GM23338 (cell line): ENCODE measurements at regions not wholly inside any gene's neighbourhood (a gene's known extent, or its start where the extent isn't known, plus 50 kb on each side); places are given as distances from the start of the nearest gene placed in this dataset.

Experiments
- ATAC-seq: fragments of 200-7000 bp; cut with Tn5 transposase; 3 replicates; pipeline ENCODE4 v1.9.1; 2020
- DNase-seq: peaks from one replicate; pipeline ENCODE4 v3.0.0-alpha.2; 2015; ENCODE audit warnings: low spot score
- H2AFZ ChIP-seq: fragments of 200-600 bp; sonication (generic); 2 replicates; pipeline ENCODE4 v1.8.0; 2016; ENCODE audit warnings: antibody characterized with exemption, mild to moderate bottlenecking, moderate library complexity
- H3F3A ChIP-seq: fragments of 200-600 bp; sonication (generic); replicated peaks from 2 replicates; pipeline ENCODE4 v1.8.0; 2017; ENCODE audit warnings: antibody characterized with exemption, mixed run types, low read depth
- H3K27ac ChIP-seq: fragments of 200-600 bp; sonication (generic); 2 replicates; pipeline ENCODE4 v1.6.1; 2016; ENCODE audit warnings: low read depth
- H3K27me3 ChIP-seq: fragments of 200-600 bp; sonication (generic); 2 replicates; pipeline ENCODE4 v1.8.0; 2016; ENCODE audit warnings: mild to moderate bottlenecking, mixed run types, moderate library complexity; ENCODE audit not compliant: insufficient read depth
- H3K36me3 ChIP-seq: fragments of 200-600 bp; sonication (generic); 2 replicates; pipeline ENCODE4 v1.8.0; 2016; ENCODE audit warnings: mild to moderate bottlenecking; ENCODE audit not compliant: insufficient read depth
- H3K4me1 ChIP-seq: fragments of 200-600 bp; sonication (generic); 2 replicates; pipeline ENCODE4 v1.8.0; 2016; ENCODE audit warnings: mild to moderate bottlenecking, moderate library complexity; ENCODE audit not compliant: insufficient read depth
- H3K4me2 ChIP-seq: fragments of 200-600 bp; sonication (generic); 2 replicates; pipeline ENCODE4 v1.7.1; 2017; ENCODE audit warnings: mixed run types
- H3K4me3 ChIP-seq: fragments of 200-600 bp; sonication (generic); 2 replicates; pipeline ENCODE4 v1.6.1; 2016; ENCODE audit warnings: mixed run types
- H3K79me2 ChIP-seq: fragments of 200-600 bp; sonication (generic); replicated peaks from 2 replicates; pipeline ENCODE4 v1.8.0; 2017; ENCODE audit warnings: mild to moderate bottlenecking; ENCODE audit not compliant: insufficient read depth
- H3K9me2 ChIP-seq: fragments of 200-600 bp; sonication (generic); 2 replicates; pipeline ENCODE4 v1.8.0; 2017; ENCODE audit not compliant: insufficient read depth
- H4K20me1 ChIP-seq: fragments of 200-600 bp; sonication (generic); replicated peaks from 2 replicates; pipeline ENCODE4 v1.8.0; 2017; ENCODE audit warnings: mild to moderate bottlenecking; ENCODE audit not compliant: insufficient read depth
- H3K27ac Mint-ChIP-seq: 2 replicates; pipeline ENCODE4 v1.8.0; 2020; ENCODE audit warnings: inconsistent platforms, mild to moderate bottlenecking, moderate library complexity, mixed read lengths
- H3K27me3 Mint-ChIP-seq: 3 replicates; pipeline ENCODE4 v1.8.0; 2022; ENCODE audit warnings: low read depth, mild to moderate bottlenecking, moderate library complexity, mixed read lengths, inconsistent platforms; ENCODE audit not compliant: insufficient read depth, poor library complexity
- H3K36me3 Mint-ChIP-seq: 3 replicates; pipeline ENCODE4 v1.8.0; 2021; ENCODE audit warnings: low read depth, mild to moderate bottlenecking, inconsistent platforms, moderate library complexity, mixed read lengths
- H3K4me1 Mint-ChIP-seq: 3 replicates; pipeline ENCODE4 v1.8.0; 2020; ENCODE audit warnings: mild to moderate bottlenecking, inconsistent platforms, mixed read lengths
- H3K4me3 Mint-ChIP-seq: 3 replicates; pipeline ENCODE4 v1.8.0; 2021; ENCODE audit warnings: moderate library complexity, mild to moderate bottlenecking, inconsistent platforms, mixed read lengths
- H3K9me3 Mint-ChIP-seq: 3 replicates; pipeline ENCODE4 v1.8.0; 2020; ENCODE audit warnings: moderate library complexity, mild to moderate bottlenecking, inconsistent platforms, mixed read lengths
- CREB1 ChIP-seq: fragments of 250-450 bp; sonication (Bioruptor Pico); IDR thresholded peaks from 2 replicates; pipeline ENCODE4 v1.5.0; 2020; ENCODE audit warnings: low read depth, mild to moderate bottlenecking, moderate library complexity
- EZH2 ChIP-seq: fragments of 200-600 bp; sonication (generic); IDR thresholded peaks from one replicate; pipeline ENCODE4 v1.8.0; 2017; ENCODE audit warnings: antibody characterized with exemption, mild to moderate bottlenecking, low read depth; ENCODE audit not compliant: unreplicated experiment
- EZH2phosphoT487 ChIP-seq: fragments of 200-600 bp; sonication (generic); IDR thresholded peaks from one replicate; pipeline ENCODE4 v1.8.1; 2018; ENCODE audit warnings: antibody characterized with exemption; ENCODE audit not compliant: unreplicated experiment
- JUNB ChIP-seq: IDR thresholded peaks from one replicate; pipeline ENCODE4 v1.6.1; 2016; ENCODE audit warnings: antibody characterized with exemption; ENCODE audit not compliant: unreplicated experiment
- NANOG ChIP-seq: IDR thresholded peaks from 2 replicates; pipeline ENCODE4 v1.6.1; 2016; ENCODE audit warnings: antibody characterized with exemption, borderline replicate concordance
- POLR2AphosphoS5 ChIP-seq: IDR thresholded peaks from 2 replicates; pipeline ENCODE4 v1.6.1; 2016; ENCODE audit warnings: antibody characterized with exemption, low read depth
- STAT1 ChIP-seq: IDR thresholded peaks from one replicate; pipeline ENCODE4 v1.6.1; 2016; ENCODE audit warnings: antibody characterized with exemption; ENCODE audit not compliant: unreplicated experiment
- ZNF114 ChIP-seq: fragments of 250-450 bp; sonication (Bioruptor Pico); IDR thresholded peaks from 2 replicates; pipeline ENCODE4 v1.5.0; 2020; ENCODE audit warnings: mild to moderate bottlenecking, moderate library complexity
- ZNF331 ChIP-seq: fragments of 250-450 bp; sonication (Bioruptor Pico); IDR thresholded peaks from 2 replicates; pipeline ENCODE4 v1.5.0; 2020; ENCODE audit warnings: low read depth, mild to moderate bottlenecking, moderate library complexity
- TF ChIP-seq, protein P1 (sequence below): IDR thresholded peaks from one replicate; pipeline ENCODE4 v1.6.1; 2018; ENCODE audit warnings: antibody characterized with exemption; ENCODE audit not compliant: unreplicated experiment
- TF ChIP-seq, protein P2 (sequence below): IDR thresholded peaks from 2 replicates; pipeline ENCODE4 v1.6.1; 2016; ENCODE audit warnings: antibody characterized with exemption
- TF ChIP-seq, protein P3 (sequence below), 2 experiments: fragments of 200-600 bp in 1 of 2; sonication (generic) in 1 of 2; conservative IDR thresholded peaks; 2 replicates each; pipeline versions ENCODE4 v1.5.1 to v1.6.1; 2016 to 2017; ENCODE audit warnings: antibody characterized with exemption in 2 of 2, low read depth in 2 of 2, mild to moderate bottlenecking in 2 of 2, moderate library complexity in 1 of 2

DNA sequence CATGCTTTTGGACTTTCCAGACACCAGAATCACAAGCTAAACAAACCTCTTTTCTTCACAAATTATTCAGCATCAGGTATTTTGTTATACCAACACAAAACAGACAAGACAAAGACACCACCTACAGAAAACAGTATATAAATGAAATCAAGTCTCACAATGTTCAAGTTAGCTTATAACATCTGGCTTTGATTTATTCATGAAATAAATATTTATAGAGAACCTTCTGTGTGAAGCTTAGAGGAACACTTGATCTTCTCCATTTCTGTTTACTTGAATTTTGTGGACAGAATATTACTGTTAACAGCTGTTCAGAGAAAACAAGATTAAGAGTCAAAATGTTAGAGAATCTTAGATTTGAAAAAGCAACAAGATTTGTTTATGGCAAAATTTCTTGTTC lies 137.4 kb upstream of the PRR16 start:
- no peaks in the 10 kb centered on the region for H4K20me1 ChIP-seq
- H3K36me3 ChIP-seq: no peaks in the 10 kb centered on the region
- H3K9me3 Mint-ChIP-seq: peaks cover 9% of the 10 kb centered on the region; the same call in 2 of the 3 replicates
- H3K27ac Mint-ChIP-seq: no peak overlapping the region
- H3K4me1 ChIP-seq: no peaks in the 10 kb centered on the region
- H3K4me3 Mint-ChIP-seq: no peak overlapping the region
- no peak overlapping the region for H3K4me3 ChIP-seq
- DNase-seq: no peak
- H3K4me2 ChIP-seq: no peak overlapping the region
- no peaks in the 10 kb centered on the region for H3F3A ChIP-seq
- H3K27me3 Mint-ChIP-seq: no peaks in the 10 kb centered on the region
- H3K27ac ChIP-seq: no peak overlapping the region
- no peak overlapping the region for H2AFZ ChIP-seq
- no peaks in the 10 kb centered on the region for H3K4me1 Mint-ChIP-seq
- TF ChIP-seq, protein P1, sequence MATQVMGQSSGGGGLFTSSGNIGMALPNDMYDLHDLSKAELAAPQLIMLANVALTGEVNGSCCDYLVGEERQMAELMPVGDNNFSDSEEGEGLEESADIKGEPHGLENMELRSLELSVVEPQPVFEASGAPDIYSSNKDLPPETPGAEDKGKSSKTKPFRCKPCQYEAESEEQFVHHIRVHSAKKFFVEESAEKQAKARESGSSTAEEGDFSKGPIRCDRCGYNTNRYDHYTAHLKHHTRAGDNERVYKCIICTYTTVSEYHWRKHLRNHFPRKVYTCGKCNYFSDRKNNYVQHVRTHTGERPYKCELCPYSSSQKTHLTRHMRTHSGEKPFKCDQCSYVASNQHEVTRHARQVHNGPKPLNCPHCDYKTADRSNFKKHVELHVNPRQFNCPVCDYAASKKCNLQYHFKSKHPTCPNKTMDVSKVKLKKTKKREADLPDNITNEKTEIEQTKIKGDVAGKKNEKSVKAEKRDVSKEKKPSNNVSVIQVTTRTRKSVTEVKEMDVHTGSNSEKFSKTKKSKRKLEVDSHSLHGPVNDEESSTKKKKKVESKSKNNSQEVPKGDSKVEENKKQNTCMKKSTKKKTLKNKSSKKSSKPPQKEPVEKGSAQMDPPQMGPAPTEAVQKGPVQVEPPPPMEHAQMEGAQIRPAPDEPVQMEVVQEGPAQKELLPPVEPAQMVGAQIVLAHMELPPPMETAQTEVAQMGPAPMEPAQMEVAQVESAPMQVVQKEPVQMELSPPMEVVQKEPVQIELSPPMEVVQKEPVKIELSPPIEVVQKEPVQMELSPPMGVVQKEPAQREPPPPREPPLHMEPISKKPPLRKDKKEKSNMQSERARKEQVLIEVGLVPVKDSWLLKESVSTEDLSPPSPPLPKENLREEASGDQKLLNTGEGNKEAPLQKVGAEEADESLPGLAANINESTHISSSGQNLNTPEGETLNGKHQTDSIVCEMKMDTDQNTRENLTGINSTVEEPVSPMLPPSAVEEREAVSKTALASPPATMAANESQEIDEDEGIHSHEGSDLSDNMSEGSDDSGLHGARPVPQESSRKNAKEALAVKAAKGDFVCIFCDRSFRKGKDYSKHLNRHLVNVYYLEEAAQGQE: no peak
- TF ChIP-seq STAT1: no peak
- TF ChIP-seq ZNF331 (CRISPR knock-in tag): no peak
- no peak for TF ChIP-seq NANOG
- TF ChIP-seq CREB1 (CRISPR knock-in tag): no peak
- TF ChIP-seq EZH2: no peak
- no peak for TF ChIP-seq JUNB
- TF ChIP-seq ZNF114 (CRISPR knock-in tag): no peak
- TF ChIP-seq, protein P2, sequence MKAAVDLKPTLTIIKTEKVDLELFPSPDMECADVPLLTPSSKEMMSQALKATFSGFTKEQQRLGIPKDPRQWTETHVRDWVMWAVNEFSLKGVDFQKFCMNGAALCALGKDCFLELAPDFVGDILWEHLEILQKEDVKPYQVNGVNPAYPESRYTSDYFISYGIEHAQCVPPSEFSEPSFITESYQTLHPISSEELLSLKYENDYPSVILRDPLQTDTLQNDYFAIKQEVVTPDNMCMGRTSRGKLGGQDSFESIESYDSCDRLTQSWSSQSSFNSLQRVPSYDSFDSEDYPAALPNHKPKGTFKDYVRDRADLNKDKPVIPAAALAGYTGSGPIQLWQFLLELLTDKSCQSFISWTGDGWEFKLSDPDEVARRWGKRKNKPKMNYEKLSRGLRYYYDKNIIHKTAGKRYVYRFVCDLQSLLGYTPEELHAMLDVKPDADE: no peak
- H3K9me2 ChIP-seq: peaks cover 3% of the 10 kb centered on the region; the same call in 1 of the 2 replicates
- H3K36me3 Mint-ChIP-seq: peaks cover 3% of the 10 kb centered on the region; the same call in 1 of the 3 replicates
- H3K79me2 ChIP-seq: no peaks in the 10 kb centered on the region
- ATAC-seq: no peak
- no peaks in the 10 kb centered on the region for H3K27me3 ChIP-seq

DNA sequence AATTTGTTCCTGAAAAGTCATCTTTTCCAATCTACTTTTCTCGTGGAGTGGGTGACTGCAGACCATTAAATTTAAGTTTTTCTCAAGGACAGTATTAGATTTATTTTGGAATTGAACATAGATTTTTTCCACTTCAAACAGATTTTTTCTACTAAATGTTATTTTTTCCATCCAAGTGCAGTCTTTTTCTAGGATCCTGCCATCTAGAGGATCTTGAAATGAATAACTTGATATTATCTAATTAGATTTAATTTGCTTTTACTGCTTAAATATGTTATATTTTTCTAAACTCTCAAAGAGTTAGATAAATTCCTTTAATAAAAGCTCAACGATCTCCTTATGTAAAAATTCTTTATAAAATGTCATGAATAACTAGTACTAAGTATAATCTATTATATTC lies 136.9 kb upstream of the PRR16 start:
- Histone ChIP-seq H2AFZ (no peak overlapping the region), H3K27ac (no peak overlapping the region), H3K9me2 (peaks cover 3% of the 10 kb centered on the region; the same call in 1 of the 2 replicates), H3K36me3 (no peaks in the 10 kb centered on the region), H3K27me3 (no peaks in the 10 kb centered on the region), H3K79me2 (no peaks in the 10 kb centered on the region), H3K4me3 (no peak overlapping the region), H3K4me1 (no peaks in the 10 kb centered on the region), H3F3A (no peaks in the 10 kb centered on the region), H4K20me1 (no peaks in the 10 kb centered on the region), H3K4me2 (no peak overlapping the region)
- ATAC-seq (no peak), DNase-seq (no peak)
- no peaks in the 10 kb centered on the region for H3K27me3 Mint-ChIP-seq
- H3K4me1 Mint-ChIP-seq: no peaks in the 10 kb centered on the region
- H3K27ac Mint-ChIP-seq: no peak overlapping the region
- H3K4me3 Mint-ChIP-seq: no peak overlapping the region
- H3K9me3 Mint-ChIP-seq: peaks cover 9% of the 10 kb centered on the region; the same call in 2 of the 3 replicates
- H3K36me3 Mint-ChIP-seq: peaks cover 3% of the 10 kb centered on the region; the same call in 1 of the 3 replicates
- TF ChIP-seq, protein P3, sequence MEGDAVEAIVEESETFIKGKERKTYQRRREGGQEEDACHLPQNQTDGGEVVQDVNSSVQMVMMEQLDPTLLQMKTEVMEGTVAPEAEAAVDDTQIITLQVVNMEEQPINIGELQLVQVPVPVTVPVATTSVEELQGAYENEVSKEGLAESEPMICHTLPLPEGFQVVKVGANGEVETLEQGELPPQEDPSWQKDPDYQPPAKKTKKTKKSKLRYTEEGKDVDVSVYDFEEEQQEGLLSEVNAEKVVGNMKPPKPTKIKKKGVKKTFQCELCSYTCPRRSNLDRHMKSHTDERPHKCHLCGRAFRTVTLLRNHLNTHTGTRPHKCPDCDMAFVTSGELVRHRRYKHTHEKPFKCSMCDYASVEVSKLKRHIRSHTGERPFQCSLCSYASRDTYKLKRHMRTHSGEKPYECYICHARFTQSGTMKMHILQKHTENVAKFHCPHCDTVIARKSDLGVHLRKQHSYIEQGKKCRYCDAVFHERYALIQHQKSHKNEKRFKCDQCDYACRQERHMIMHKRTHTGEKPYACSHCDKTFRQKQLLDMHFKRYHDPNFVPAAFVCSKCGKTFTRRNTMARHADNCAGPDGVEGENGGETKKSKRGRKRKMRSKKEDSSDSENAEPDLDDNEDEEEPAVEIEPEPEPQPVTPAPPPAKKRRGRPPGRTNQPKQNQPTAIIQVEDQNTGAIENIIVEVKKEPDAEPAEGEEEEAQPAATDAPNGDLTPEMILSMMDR (conservative IDR thresholded peaks at IDR 0.05; ENCODE audit: low read depth in 2 of 2): no peak
- TF ChIP-seq, protein P1: no peak
- TF ChIP-seq, protein P2: no peak
- no peak for TF ChIP-seq EZH2
- no peak for TF ChIP-seq POLR2AphosphoS5
- TF ChIP-seq STAT1: no peak
- no peak for TF ChIP-seq ZNF114 (CRISPR knock-in tag)
- no peak for TF ChIP-seq EZH2phosphoT487
- TF ChIP-seq ZNF331 (CRISPR knock-in tag): no peak
- TF ChIP-seq CREB1 (CRISPR knock-in tag): no peak
- no peak for TF ChIP-seq JUNB
- no peak for TF ChIP-seq NANOG
